OCI-LY7 (cell line): ENCODE measurements at regions not wholly inside any gene's neighbourhood (a gene's known extent, or its start where the extent isn't known, plus 50 kb on each side); places are given as distances from the start of the nearest gene placed in this dataset.

ENCODE experiments used
- EZH2phosphoT487 ChIP-seq: fragments of 200-600 bp; sonication (generic); IDR thresholded peaks from 2 replicates; pipeline ENCODE4 v1.6.1; 2018; ENCODE audit warnings: low read depth, borderline replicate concordance, mild to moderate bottlenecking, mixed run types, antibody characterized with exemption, low read length, moderate library complexity, mixed read lengths
- TF ChIP-seq, protein P1 (sequence below): fragments of 200-600 bp; sonication (generic); conservative IDR thresholded peaks from 2 replicates; pipeline ENCODE4 v1.5.1; 2014; ENCODE audit warnings: mild to moderate bottlenecking, antibody characterized with exemption, low read length, moderate library complexity, mixed read lengths

- TF ChIP-seq, protein P1, sequence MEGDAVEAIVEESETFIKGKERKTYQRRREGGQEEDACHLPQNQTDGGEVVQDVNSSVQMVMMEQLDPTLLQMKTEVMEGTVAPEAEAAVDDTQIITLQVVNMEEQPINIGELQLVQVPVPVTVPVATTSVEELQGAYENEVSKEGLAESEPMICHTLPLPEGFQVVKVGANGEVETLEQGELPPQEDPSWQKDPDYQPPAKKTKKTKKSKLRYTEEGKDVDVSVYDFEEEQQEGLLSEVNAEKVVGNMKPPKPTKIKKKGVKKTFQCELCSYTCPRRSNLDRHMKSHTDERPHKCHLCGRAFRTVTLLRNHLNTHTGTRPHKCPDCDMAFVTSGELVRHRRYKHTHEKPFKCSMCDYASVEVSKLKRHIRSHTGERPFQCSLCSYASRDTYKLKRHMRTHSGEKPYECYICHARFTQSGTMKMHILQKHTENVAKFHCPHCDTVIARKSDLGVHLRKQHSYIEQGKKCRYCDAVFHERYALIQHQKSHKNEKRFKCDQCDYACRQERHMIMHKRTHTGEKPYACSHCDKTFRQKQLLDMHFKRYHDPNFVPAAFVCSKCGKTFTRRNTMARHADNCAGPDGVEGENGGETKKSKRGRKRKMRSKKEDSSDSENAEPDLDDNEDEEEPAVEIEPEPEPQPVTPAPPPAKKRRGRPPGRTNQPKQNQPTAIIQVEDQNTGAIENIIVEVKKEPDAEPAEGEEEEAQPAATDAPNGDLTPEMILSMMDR = no peak
- TF ChIP-seq EZH2phosphoT487 = no peak
Measured at GRCh38 chr7:35482231-35482630, 212.7 kb downstream of the HERPUD2 start.
